NCI-H2196 treated with DMSO at 0.1 percent for 48 hours (cell line): ENCODE measurements at regions not wholly inside any gene's neighbourhood (a gene's known extent, or its start where the extent isn't known, plus 50 kb on each side); places are given as distances from the start of the nearest gene placed in this dataset.
A peak's percentile ranks its signal among the peaks of the same experiment; 100 is the strongest.
"Not testable (repeated sequence)": the region's sequence is repeated elsewhere in the genome, so short reads cannot be mapped to it uniquely, and the experiment has no call there.

Experiments
- DNase-seq: peaks from one replicate; lab custom pipeline; 2025; ENCODE audit not compliant: unreplicated experiment; lab: John Stamatoyannopoulos, UW

DNA sequence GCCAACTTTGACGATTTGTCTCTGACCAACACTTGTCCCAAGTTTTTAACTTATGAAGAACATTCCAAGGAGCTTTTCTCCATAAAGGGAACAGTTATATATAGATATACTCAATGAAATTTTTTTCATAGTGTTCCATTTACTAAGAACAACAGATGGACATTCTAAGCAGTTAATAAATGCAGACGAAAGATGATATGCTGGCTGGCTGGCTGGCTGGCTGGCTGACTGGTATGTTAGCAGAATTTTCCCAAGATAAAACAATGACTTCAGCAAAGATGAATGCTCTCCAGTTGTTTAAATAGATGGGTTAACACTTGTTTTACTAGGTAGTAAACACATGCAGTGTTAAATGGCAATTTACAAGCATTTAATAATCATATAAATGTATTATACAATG is 62.2 kb downstream of the SPANXN3 start:
- no peak for DNase-seq

- DNase-seq, result no peak
Observed at GRCh38 chrX:143437439-143437838, 79.8 kb downstream of the SPANXN3 start.

DNA sequence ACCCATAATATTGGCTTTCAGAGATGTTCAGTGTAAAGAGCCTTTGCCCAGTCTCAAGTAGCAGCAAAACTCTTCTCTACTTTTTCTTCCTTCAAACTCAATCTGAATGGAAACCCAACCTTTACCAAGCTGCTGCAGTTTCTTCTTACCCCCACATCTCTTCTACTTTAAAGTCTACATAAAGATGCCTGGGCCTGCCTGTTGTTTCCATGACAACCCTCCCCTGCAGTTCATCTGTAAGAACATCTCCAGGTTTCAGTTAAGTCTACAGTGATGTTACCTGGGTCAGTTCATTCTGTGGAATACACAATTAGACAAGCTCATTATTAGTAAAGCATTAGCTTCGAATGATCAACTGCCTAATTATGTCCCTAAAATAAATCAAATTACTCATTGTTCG is 81.4 kb downstream of the SPANXN3 start:
- no peak for DNase-seq

GRCh38 chrX:143429811-143430210 is 87.5 kb downstream of the SPANXN3 start:
- no peak for DNase-seq

GRCh38 chrX:143429131-143429530 is 88.1 kb downstream of the SPANXN3 start:
- no peak for DNase-seq

DNA sequence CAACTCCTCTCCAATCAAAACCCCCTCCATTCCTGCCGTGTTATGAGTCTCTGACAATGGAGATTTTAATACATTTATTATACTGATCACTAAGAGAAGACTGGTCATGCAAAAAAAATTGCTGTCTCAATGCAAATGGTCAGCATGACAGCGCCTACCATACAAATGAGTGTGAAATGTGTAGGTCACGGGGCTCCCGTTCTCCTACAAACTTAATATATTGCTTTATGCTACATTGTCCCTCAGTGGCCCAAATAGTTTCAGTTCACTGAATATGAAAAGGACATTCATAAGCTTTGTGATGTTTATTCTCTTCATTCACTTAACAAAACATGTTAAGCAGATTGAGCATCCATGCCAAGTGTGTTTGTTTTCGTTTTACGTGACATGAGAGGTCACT is 116.1 kb downstream of the SPANXN3 start:
- DNase-seq, result no peak

- no peak for DNase-seq
Observed at GRCh38 chrX:143378851-143379250, 138.4 kb downstream of the SPANXN3 start.

GRCh38 chrX:143363419-143363818 is 153.9 kb downstream of the SPANXN3 start:
- no peak for DNase-seq

GRCh38 chrX:143340190-143340589 is 177.1 kb downstream of the SPANXN3 start:
- no peak for DNase-seq

GRCh38 chrX:143336261-143336660 is 181.0 kb downstream of the SPANXN3 start:
- no peak for DNase-seq

DNA sequence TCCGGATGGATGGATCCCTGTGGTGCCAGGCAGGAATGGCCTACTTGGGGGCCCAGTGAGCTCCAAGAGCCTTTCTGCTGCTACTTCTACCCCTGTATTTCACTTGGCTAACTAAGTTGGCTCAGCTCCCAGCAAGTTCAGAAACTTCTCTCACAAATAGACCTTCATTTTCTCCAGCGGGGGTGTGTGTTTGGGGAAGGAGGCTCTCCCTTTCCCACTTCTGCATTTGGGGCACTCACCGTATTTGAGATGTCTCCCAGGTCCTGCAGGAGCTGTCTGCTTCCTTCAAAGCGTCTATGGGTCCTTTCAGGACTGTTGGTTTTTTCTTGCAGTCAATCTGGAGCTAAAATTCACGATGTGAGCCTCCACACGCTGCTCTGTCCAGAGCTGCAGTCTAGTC is 197.7 kb downstream of the SPANXN3 start:
- no peak for DNase-seq

GRCh38 chrX:143318857-143319256 is 198.4 kb downstream of the SPANXN3 start:
- DNase-seq, result not testable (repeated sequence)

GRCh38 chrX:143306991-143307937 is 210.0 kb downstream of the SPANXN3 start:
- DNase-seq, result peak; percentile 1

DNA sequence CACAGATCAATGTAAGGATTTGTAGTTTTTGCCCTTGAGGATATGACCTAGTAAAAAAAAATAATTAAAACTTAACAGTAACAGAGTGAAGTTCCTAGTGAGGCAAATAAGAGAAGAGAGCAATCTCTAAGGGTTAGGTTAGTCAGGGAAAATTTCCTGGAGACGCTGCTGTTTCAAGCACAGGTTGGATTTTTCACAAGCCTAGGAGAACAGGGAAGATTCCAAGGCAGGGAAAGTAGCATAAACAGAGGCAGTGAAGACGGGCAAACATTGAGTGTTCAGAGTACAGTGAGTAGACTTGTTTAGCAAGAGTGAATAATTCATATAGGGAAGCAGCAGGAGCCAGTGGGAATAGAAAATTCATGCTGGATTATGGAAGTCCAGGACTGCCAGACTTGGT is 212.8 kb downstream of the SPANXN3 start:
- no peak for DNase-seq

DNA sequence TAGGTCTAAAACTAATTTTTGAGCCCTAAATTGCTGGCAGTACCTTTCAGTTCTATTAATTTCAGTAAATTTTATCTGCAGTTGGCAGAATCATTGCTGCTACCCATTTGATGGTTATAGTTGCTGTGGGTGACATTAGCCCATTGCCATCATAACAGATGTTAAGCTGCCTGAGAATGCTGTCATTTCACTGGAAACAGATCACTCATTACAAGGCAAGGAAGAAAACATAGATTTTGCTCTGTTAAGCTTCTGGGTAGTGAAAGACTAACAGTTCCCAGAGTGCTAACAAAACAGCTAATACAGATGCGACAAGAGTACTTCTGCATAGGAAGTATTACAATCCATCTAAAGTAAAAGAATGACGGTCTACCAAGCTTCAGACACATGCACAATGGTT is 213.2 kb downstream of the SPANXN3 start:
- DNase-seq, result no peak

DNA sequence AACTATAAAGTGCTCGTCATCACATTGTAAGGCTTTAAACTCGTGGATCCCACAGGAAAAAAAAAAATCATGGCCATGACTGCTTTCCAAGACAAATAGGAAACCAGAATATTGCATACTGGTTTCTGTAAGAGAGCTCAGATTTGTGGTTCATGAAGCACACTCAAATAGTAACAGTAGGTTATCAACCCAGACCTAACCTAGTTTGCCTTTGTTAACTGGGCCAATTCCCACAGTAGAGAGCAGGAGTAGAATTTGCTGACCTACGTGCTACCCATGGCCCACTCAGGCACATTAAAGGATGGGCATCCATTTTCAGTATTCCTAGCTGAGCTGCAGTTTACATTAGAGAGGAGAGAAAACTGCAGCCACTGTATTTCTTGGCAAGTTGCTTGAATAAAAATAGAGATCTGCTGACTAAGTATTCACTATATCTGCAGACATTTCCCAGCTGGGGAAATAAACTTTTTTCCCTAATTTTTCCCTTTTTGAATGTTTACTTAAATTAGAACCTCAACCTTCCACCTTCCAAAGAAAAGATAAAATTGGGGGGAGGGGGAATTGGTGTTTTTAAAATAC is 218.5 kb downstream of the SPANXN3 start:
- DNase-seq, result no peak

- DNase-seq, result peak; percentile 26
Observed at GRCh38 chrX:143296521-143296920, 220.8 kb downstream of the SPANXN3 start.

DNA sequence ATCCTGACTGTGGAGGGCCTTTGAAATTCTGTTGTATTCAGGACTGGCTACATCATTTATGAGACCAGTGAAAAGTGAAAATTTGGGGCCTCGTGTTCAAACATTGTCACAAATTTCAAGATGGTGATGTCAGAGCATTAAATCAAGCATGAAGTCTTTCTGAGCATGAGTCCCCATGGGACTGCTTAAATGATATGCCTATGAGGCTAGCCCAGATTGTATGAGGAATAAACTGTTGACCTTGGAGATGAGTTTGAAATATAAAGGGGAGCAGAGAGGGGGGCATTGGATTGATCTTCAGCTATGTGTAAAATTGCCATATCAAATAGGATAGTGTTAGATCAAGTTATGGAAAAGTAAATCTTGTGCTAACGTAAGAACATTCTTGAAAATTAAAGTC is 230.0 kb downstream of the SPANXN3 start:
- no peak for DNase-seq

DNA sequence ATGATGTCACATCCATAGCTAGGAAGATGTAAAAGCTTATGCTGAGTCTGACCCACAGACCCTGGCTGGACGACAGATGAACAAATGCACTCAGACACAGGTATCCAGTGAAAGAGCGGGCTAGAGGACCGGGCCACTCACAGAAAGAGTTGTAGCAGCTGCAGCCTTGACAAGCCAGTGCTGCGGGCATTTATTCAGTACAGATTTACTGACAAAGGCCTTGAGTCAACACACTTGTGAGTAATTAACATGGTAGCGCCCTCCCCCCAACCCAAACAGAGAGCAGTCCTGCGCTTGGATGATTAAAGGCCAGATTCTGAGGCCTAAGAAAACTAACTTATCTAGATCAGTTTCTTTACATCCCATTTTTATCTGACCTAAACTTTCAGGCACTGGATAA is 244.6 kb downstream of the SPANXN4 start:
- no peak for DNase-seq

- DNase-seq, result not testable (repeated sequence)
Observed at GRCh38 chrX:143244593-143244992, 218.9 kb downstream of the SPANXN4 start.

- DNase-seq, result no peak
Observed at GRCh38 chrX:143240658-143241057, 214.9 kb downstream of the SPANXN4 start.

GRCh38 chrX:143231492-143231891 is 205.8 kb downstream of the SPANXN4 start:
- no peak for DNase-seq
